Sciatic nerve (tissue), 2 donors: ENCODE measurements at regions not wholly inside any gene's neighbourhood (a gene's known extent, or its start where the extent isn't known, plus 50 kb on each side); places are given as distances from the start of the nearest gene placed in this dataset.

Source experiments
- ATAC-seq: fragments of 200-7000 bp; cut with Tn5 transposase; one replicate; pipeline ENCODE4 v1.9.1; 2020; ENCODE audit warnings: mild to moderate bottlenecking, moderate library complexity
- DNase-seq: peaks from one replicate; pipeline ENCODE4 v3.0.0-alpha.2; 2020; ENCODE audit warnings: low spot score
- intact Hi-C: fragments of 100-400 bp; cut with DNase I; formaldehyde crosslinking; loops from one replicate; pipeline ENCODE4 v1.14.2; 2022
- donor health status: DM: no; HTN: no; CAD: no.
- donor health status: DM: no; HTN: no; CAD: no.

GRCh38 chrX:148322906-148323305 is 177.5 kb upstream of the AFF2 start:
- ATAC-seq, result no peak
- DNase-seq, result no peak
- intact Hi-C loops, result no loop called here

- intact Hi-C loops, result no loop called here
- DNase-seq (no peak), ATAC-seq (no peak)
Measured at GRCh38 chrX:148333989-148334388, 166.4 kb upstream of the AFF2 start.

GRCh38 chrX:148337873-148338272 is 162.5 kb upstream of the AFF2 start:
- DNase-seq (no peak), ATAC-seq (no peak)
- intact Hi-C loops, result no loop called here

GRCh38 chrX:148354916-148355315 is 145.5 kb upstream of the AFF2 start:
- DNase-seq (no peak), ATAC-seq (no peak)
- intact Hi-C loops, result loop anchor here (5.0 kb wide), 1 partner anchor 123 kb away; no protein-coding TSS in a partner anchor

- DNase-seq (no peak), ATAC-seq (no peak)
- intact Hi-C loops, result no loop called here
Measured at GRCh38 chrX:148361641-148362040, 138.8 kb upstream of the AFF2 start.

GRCh38 chrX:148363471-148364235 is 136.8 kb upstream of the AFF2 start:
- ATAC-seq (no peak), DNase-seq (no peak)
- intact Hi-C loops, result no loop called here

- ATAC-seq (peak; percentile 85), DNase-seq (no peak)
- intact Hi-C loops, result no loop called here
Measured at GRCh38 chrX:148365233-148365632, 135.2 kb upstream of the AFF2 start.

- intact Hi-C loops, result no loop called here
- no peak for DNase-seq
- ATAC-seq, result no peak
Measured at GRCh38 chrX:148371291-148371690, 129.1 kb upstream of the AFF2 start.

GRCh38 chrX:148372925-148373324 is 127.5 kb upstream of the AFF2 start:
- ATAC-seq (no peak), DNase-seq (no peak)
- intact Hi-C loops, result no loop called here

- intact Hi-C loops, result no loop called here
- DNase-seq (no peak), ATAC-seq (no peak)
Measured at GRCh38 chrX:148376342-148376741, 124.1 kb upstream of the AFF2 start.

GRCh38 chrX:148380107-148380506 is 120.3 kb upstream of the AFF2 start:
- intact Hi-C loops, result no loop called here
- no peak for ATAC-seq
- no peak for DNase-seq

- ATAC-seq, result peak; percentile 26
- intact Hi-C loops, result no loop called here
Measured at GRCh38 chrX:148380650-148381561, 119.5 kb upstream of the AFF2 start.

GRCh38 chrX:148381603-148382002 is 118.8 kb upstream of the AFF2 start:
- no peak for DNase-seq
- intact Hi-C loops, result no loop called here
- ATAC-seq, result no peak

More at GRCh38 chrX:148380650-148381561, 119.5 kb upstream of the AFF2 start:
- DNase-seq, result no peak

- DNase-seq (no peak), ATAC-seq (no peak)
- intact Hi-C loops, result no loop called here
Measured at GRCh38 chrX:148382983-148383382, 117.4 kb upstream of the AFF2 start.

GRCh38 chrX:148385471-148385870 is 114.9 kb upstream of the AFF2 start:
- ATAC-seq (no peak), DNase-seq (no peak)
- intact Hi-C loops, result no loop called here

GRCh38 chrX:148389629-148390028 is 110.8 kb upstream of the AFF2 start:
- DNase-seq, result no peak
- ATAC-seq, result no peak
- intact Hi-C loops, result no loop called here

- intact Hi-C loops, result no loop called here
- DNase-seq (no peak), ATAC-seq (no peak)
Measured at GRCh38 chrX:148412006-148412405, 88.4 kb upstream of the AFF2 start.

GRCh38 chrX:148416142-148416541 is 84.3 kb upstream of the AFF2 start:
- intact Hi-C loops, result no loop called here
- ATAC-seq, result no peak
- DNase-seq, result no peak

GRCh38 chrX:148416931-148417330 is 83.5 kb upstream of the AFF2 start:
- DNase-seq (no peak), ATAC-seq (no peak)
- intact Hi-C loops, result no loop called here

- intact Hi-C loops, result no loop called here
- DNase-seq (no peak), ATAC-seq (no peak)
Measured at GRCh38 chrX:148417934-148418333, 82.5 kb upstream of the AFF2 start.
